ENCODE measurements at regions not wholly inside any gene's neighbourhood (a gene's known extent, or its start where the extent isn't known, plus 50 kb on each side); places are given as distances from the start of the nearest gene placed in this dataset.

DNA sequence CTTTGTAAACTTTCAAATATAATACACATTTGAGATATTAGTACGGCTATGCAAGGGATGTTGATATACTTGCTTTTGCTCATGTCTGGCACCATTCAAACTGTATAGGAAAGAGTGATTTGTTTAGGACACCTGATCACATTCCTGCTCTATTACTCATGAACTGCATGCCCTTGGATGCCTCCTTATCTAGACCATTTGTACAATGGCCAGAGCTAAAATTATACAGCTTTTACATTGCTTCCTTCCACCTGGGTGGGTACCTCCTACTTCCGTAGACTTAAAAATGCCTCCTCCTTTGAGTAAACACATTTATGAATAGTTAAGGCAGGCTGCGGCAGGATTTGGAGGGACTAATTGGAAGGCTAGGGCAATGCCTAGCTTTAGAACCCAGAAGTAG is 85.4 kb upstream of the PBX1 start:
- TF ChIP-seq EP300 (IDR thresholded peaks at IDR 0.05) (no peak), POLR2A (IDR thresholded peaks at IDR 0.05) (no peak)
- TF ChIP-seq, protein P1, sequence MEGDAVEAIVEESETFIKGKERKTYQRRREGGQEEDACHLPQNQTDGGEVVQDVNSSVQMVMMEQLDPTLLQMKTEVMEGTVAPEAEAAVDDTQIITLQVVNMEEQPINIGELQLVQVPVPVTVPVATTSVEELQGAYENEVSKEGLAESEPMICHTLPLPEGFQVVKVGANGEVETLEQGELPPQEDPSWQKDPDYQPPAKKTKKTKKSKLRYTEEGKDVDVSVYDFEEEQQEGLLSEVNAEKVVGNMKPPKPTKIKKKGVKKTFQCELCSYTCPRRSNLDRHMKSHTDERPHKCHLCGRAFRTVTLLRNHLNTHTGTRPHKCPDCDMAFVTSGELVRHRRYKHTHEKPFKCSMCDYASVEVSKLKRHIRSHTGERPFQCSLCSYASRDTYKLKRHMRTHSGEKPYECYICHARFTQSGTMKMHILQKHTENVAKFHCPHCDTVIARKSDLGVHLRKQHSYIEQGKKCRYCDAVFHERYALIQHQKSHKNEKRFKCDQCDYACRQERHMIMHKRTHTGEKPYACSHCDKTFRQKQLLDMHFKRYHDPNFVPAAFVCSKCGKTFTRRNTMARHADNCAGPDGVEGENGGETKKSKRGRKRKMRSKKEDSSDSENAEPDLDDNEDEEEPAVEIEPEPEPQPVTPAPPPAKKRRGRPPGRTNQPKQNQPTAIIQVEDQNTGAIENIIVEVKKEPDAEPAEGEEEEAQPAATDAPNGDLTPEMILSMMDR (IDR thresholded peaks at IDR 0.05), result no peak
